HUES48 (cell line): ENCODE measurements at regions not wholly inside any gene's neighbourhood (a gene's known extent, or its start where the extent isn't known, plus 50 kb on each side); places are given as distances from the start of the nearest gene placed in this dataset.

ENCODE experiments used
- H3K27ac ChIP-seq: one replicate; pipeline ENCODE4 v1.7.0; 2013; ENCODE audit warnings: low read depth, low read length, inconsistent platforms
- H3K27me3 ChIP-seq: 2 replicates; pipeline ENCODE4 v1.6.1; 2013; ENCODE audit warnings: mild to moderate bottlenecking, low read length; ENCODE audit not compliant: control insufficient read depth, insufficient read depth
- H3K36me3 ChIP-seq: 2 replicates; pipeline ENCODE4 v1.6.1; 2013; ENCODE audit warnings: low read length; ENCODE audit not compliant: control insufficient read depth, insufficient read depth
- H3K4me1 ChIP-seq: 2 replicates; pipeline ENCODE4 v1.6.1; 2013; ENCODE audit warnings: mild to moderate bottlenecking, low read length; ENCODE audit not compliant: control insufficient read depth, insufficient read depth
- H3K4me3 ChIP-seq: 2 replicates; pipeline ENCODE4 v1.5.1; 2013; ENCODE audit warnings: mild to moderate bottlenecking, low read depth, low read length
- H3K9ac ChIP-seq: 2 replicates; pipeline ENCODE4 v1.6.1; 2013; ENCODE audit warnings: mild to moderate bottlenecking, low read depth, low read length, moderate library complexity
- H3K9me3 ChIP-seq: 2 replicates; pipeline ENCODE4 v1.6.1; 2013; ENCODE audit warnings: low read length; ENCODE audit not compliant: control insufficient read depth, insufficient read depth

DNA sequence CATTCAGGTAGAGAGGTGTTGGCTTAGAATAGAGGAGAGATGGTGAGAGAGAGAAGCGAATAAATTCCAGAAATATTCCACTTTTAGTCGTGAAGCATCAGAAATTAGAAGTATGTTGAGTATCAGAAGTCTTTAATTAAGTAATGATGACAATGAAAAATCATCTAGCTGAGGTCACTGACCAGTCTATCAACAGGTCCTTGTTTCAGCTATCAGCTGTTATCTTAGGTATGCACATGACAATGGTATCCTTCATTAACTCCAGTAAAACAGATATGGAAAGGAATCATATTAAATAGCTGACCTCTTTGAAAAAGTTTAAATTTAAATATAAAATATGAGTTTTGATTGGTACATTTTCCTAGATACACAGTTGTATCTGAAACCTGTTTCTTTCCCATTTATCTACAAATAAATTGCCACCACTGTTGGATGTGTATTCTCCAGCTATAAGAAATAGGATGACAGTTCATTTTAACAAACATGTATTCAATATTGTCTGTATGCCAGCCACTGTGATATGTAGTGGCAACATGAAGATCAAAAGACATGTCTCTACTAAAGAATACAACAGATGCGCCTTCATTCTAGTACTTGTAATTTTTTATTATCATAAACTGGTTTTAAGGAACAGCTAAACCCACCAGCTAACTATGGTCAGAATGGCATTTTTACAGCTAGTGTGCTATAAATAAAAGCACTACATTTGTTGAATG lies 424.2 kb upstream of the DCN start:
- no peak overlapping the region for H3K4me3 ChIP-seq
- H3K4me1 ChIP-seq: no peaks in the 10 kb centered on the region
- H3K9ac ChIP-seq: no peak overlapping the region
- H3K27ac ChIP-seq: no peak overlapping the region
- H3K27me3 ChIP-seq: no peaks in the 10 kb centered on the region
- no peaks in the 10 kb centered on the region for H3K9me3 ChIP-seq
- H3K36me3 ChIP-seq: no peaks in the 10 kb centered on the region

DNA sequence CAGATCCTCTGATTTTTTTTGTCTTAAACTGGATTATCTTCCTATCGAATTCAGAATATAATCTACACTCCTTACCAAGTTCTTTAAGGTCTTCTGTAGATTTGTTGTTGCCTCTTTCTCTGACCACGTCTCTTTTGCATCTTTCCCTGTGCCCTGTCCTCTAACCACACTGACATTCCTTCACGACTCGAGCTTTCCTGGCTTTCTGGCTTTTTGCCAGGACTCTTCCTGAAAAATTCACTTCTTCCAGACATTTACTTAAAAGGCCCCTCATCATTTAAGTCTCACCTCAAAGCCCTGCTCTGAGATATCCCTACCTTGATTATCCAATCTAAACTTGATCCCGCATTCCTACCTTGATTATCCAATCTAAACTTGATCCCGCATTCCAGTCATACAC lies 422.3 kb upstream of the DCN start:
- Histone ChIP-seq H3K9ac (no peak overlapping the region), H3K4me1 (no peaks in the 10 kb centered on the region), H3K27ac (no peak overlapping the region), H3K36me3 (no peaks in the 10 kb centered on the region), H3K9me3 (no peaks in the 10 kb centered on the region), H3K4me3 (no peak overlapping the region), H3K27me3 (no peaks in the 10 kb centered on the region)

DNA sequence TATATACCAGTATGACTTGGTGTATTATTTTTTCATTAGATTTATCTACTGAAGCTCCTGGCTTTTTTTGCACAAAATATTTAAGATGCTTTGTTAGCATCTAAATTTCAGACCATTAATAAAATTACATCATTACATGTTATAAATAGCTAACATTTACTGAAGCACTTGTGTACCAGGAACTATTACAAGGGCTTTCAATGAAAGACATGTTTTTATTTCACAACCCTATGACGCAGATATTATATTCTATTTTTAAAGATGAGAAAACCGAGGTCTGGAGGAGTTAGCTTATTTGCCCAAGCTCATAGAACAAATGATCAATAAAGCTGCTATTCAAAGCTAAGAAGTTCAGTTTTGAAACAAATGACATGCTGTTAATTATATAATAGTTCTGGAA lies 420.4 kb upstream of the DCN start:
- Histone ChIP-seq H3K4me3 (no peak overlapping the region), H3K27me3 (no peaks in the 10 kb centered on the region), H3K36me3 (no peaks in the 10 kb centered on the region), H3K27ac (no peak overlapping the region), H3K4me1 (no peaks in the 10 kb centered on the region), H3K9me3 (no peaks in the 10 kb centered on the region; the same call in none of the 2 replicates), H3K9ac (no peak overlapping the region)

DNA sequence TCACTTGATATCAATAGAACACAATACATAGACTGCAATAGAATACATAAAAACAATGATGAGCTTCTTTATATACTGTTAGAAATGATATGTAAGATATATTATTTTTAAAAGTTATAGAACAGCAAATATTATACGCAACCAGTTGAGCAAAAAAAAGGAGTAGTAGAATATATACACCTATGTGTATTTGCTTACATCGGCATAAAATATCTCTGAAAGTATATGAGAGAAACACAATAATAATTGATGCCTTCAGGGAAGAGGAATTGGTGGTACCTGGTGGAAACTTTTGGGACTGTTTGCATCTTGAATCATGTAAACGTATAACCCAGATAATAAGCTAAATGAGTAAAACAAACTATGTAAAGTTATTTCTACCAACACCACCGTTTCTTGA lies 418.4 kb upstream of the DCN start:
- no peaks in the 10 kb centered on the region for H3K36me3 ChIP-seq
- H3K9me3 ChIP-seq: no peaks in the 10 kb centered on the region; the same call in none of the 2 replicates
- H3K9ac ChIP-seq: no peak overlapping the region
- H3K4me3 ChIP-seq: no peak overlapping the region
- H3K27me3 ChIP-seq: no peaks in the 10 kb centered on the region
- H3K4me1 ChIP-seq: no peaks in the 10 kb centered on the region
- no peak overlapping the region for H3K27ac ChIP-seq

DNA sequence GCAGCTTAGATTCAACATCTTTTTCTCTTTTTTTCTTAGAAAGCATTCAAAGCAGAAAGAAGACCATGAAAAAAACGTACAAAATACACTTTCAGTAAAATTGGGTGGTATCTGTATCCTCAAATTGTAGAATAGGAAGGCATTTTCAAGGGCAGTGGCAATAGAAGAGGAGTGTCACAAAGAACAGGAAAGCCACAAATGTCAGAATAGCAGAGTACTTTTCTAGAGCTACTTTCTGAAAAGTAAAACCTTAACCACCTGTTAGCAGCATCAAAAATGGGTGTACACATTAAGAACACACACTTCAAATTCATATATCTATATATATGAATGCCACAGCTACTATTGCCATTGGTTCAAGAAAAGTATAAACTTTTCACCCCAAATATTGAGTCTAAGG lies 412.1 kb upstream of the DCN start:
- Histone ChIP-seq H3K36me3 (no peaks in the 10 kb centered on the region), H3K27ac (no peak overlapping the region), H3K4me3 (no peak overlapping the region), H3K4me1 (no peaks in the 10 kb centered on the region), H3K9me3 (no peaks in the 10 kb centered on the region; the same call in none of the 2 replicates), H3K9ac (no peak overlapping the region), H3K27me3 (no peaks in the 10 kb centered on the region)

DNA sequence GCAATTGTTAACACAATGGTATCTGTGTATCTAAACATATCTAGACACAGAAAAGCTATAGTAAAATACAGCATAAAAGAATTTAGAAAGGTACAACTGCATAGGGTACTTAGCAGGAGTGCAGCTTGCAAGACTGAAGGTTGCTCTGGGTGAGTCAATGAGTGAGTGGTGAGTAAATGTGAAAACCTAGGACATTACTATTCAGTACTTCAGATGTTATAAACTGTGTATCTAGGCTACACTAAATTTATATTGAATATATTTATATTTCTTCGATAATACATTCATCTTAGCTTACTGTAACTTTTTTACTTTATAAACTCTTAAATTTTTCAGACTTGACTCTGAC lies 409.0 kb upstream of the DCN start:
- Histone ChIP-seq H3K9ac (no peak overlapping the region), H3K9me3 (no peaks in the 10 kb centered on the region), H3K27ac (no peak overlapping the region), H3K4me1 (peaks cover 4% of the 10 kb centered on the region; the same call in 1 of the 2 replicates), H3K36me3 (no peaks in the 10 kb centered on the region), H3K27me3 (no peaks in the 10 kb centered on the region), H3K4me3 (no peak overlapping the region)

DNA sequence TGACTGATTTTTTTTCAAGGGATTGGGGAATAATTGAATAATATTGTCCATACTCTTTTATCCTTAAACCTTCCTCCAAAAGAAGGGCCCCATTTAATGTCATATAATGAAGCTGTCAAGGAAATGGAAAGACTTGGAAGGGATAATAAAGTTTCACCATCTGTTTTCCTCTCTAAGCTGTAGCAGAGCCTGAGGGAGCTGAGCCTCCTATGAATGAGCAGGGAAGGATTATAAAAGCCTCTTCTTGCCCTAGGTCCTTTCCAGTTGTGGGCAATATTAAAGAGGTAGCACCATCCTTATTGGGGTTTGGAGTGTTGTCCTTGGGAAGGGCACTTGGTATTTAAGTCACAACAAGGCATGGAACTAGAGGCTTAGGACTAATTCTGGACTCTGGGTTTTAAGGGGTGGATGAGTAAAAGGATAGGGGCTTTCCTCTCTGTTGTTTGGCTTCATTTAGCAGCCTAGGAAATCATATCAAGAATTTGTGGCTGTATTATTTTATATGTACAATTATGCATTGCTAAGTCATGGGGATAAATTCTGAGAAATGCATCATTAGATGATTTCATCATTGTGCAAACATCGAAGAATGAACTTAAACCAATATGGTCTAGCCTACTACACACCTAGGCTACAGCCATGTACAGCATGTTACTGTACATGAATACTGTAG lies 408.5 kb upstream of the DCN start:
- Histone ChIP-seq H3K4me3 (no peak overlapping the region), H3K36me3 (no peaks in the 10 kb centered on the region), H3K9ac (no peak overlapping the region), H3K9me3 (no peaks in the 10 kb centered on the region), H3K4me1 (peaks cover 5% of the 10 kb centered on the region; the same call in 1 of the 2 replicates), H3K27me3 (no peaks in the 10 kb centered on the region), H3K27ac (no peak overlapping the region)

DNA sequence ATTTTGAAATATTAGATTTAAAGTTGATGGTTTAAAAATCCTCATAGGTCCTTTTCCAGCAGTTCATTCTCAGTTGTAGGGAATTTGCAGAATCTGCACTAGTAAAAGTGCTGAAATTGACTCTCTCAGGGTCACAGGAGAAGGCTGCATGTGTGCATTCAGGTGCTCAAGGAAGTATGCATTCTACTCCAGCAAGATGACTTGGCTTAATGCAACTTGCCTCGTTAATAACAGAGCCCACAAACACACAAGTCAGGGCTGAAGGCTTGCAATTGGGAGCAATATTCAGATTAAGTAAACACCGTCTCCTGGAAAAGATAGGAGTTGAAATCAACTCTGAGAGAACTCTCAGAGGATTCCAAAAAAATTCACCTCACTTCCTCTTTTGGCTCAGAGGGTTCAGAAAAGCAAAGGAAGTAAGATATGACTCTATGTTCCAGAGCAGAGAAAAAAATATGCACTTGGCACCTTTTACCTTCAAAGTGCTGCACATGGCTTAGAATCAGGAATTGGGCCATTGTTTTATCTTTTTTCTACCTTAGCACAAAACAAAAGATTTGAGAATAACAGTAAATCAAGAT lies 406.3 kb upstream of the DCN start:
- no peaks in the 10 kb centered on the region for H3K9me3 ChIP-seq
- no peak overlapping the region for H3K27ac ChIP-seq
- no peak overlapping the region for H3K9ac ChIP-seq
- H3K4me1 ChIP-seq: peaks cover 5% of the 10 kb centered on the region; the same call in 1 of the 2 replicates
- no peaks in the 10 kb centered on the region for H3K36me3 ChIP-seq
- H3K4me3 ChIP-seq: no peak overlapping the region
- H3K27me3 ChIP-seq: no peaks in the 10 kb centered on the region

DNA sequence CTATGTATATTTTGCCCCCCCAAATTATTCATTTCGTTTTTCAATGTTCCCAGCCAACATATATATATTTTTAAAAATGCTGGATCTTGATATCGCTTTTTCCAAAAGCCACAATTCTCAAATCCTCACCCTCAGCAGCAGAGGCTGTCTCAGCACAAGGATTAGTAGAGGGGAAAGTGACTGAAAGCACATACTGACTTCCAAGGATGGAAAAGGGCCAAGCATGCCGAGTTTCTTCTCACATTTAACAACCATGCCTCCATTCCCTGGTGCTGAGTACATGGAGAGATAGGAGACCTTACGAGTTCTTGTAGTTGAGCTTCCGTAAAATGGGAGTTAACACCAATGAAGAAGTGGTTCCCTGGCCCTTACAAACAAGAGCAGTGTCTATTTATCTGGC lies 403.4 kb upstream of the DCN start:
- no peak overlapping the region for H3K9ac ChIP-seq
- H3K27me3 ChIP-seq: no peaks in the 10 kb centered on the region
- H3K36me3 ChIP-seq: no peaks in the 10 kb centered on the region
- H3K9me3 ChIP-seq: no peaks in the 10 kb centered on the region
- H3K4me3 ChIP-seq: no peak overlapping the region
- no peak overlapping the region for H3K27ac ChIP-seq
- peaks cover 17% of the 10 kb centered on the region for H3K4me1 ChIP-seq

DNA sequence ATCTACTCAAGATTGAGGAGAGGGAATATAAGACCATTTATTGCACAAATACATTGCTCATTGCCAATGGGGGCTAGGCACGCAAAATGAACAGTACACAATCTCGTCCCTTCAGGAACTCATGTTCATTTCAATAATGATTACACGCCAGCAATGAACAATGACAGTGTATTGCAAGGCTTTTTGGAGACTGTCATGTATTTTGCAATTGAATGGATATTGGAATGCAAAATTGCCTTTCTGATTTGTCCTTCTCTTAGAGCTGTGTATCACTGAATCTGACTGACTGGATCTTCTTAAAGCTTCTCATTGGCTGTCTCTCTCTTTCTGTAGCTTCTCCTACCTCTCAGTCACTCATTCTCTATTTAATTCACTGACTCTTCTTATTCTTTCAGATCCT lies 400.2 kb upstream of the DCN start:
- no peak overlapping the region for H3K9ac ChIP-seq
- H3K27me3 ChIP-seq: no peaks in the 10 kb centered on the region
- H3K27ac ChIP-seq: no peak overlapping the region
- no peaks in the 10 kb centered on the region for H3K36me3 ChIP-seq
- H3K4me3 ChIP-seq: no peak overlapping the region
- H3K9me3 ChIP-seq: no peaks in the 10 kb centered on the region
- peaks cover 17% of the 10 kb centered on the region for H3K4me1 ChIP-seq

DNA sequence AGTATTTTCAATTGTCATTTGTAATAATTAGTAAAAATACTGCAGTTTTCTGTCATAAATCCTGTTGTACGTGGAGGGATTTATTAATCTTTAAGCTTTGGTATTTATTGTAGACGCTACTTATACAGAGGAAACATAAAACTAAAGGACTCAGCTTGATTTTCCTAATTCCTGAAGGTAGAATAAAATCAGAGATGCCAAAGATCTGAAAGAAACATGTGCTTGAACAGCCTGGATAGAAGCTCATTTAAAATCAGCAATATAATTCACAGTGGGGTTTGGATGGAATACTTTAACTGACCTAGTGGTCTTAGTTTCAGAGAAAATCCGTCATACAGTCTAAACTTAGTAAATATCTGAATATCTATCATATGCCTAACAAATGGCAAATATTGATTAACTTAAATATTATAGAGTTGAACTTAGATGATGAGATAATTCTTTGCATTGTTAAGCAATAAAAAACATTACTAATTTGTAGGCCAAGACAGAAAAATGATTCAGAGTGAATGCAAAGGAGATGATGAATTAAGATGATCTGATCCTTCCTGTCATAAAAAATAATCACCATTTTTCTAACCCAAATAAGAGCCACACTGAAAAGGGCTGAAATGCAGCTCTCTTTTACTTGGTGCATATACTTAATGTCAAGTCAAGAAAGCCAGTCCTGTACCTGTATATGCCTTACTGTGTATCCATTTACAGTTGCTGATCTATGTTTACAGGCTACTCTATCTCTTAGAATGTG lies 397.1 kb upstream of the DCN start:
- H3K9me3 ChIP-seq: no peaks in the 10 kb centered on the region
- H3K4me3 ChIP-seq: no peak overlapping the region
- peaks cover 12% of the 10 kb centered on the region for H3K4me1 ChIP-seq
- H3K9ac ChIP-seq: no peak overlapping the region
- no peaks in the 10 kb centered on the region for H3K36me3 ChIP-seq
- no peaks in the 10 kb centered on the region for H3K27me3 ChIP-seq
- no peak overlapping the region for H3K27ac ChIP-seq
